GM18907 (cell line): ENCODE measurements at regions not wholly inside any gene's neighbourhood (a gene's known extent, or its start where the extent isn't known, plus 50 kb on each side); places are given as distances from the start of the nearest gene placed in this dataset.
"Not testable (repeated sequence)": the region's sequence is repeated elsewhere in the genome, so short reads cannot be mapped to it uniquely, and the experiment has no call there.

Experiments
- ATAC-seq: cut with Tn5 transposase; IDR thresholded peaks from one replicate; pipeline ENCODE4 v1.9.1; 2021; ENCODE audit warnings: mild to moderate bottlenecking, moderate library complexity; ENCODE audit not compliant: unreplicated experiment

GRCh38 chr16:26959416-26960009, 107.2 kb upstream of the C16orf82 start:
- ATAC-seq, result no peak

GRCh38 chr16:26961459-26961858, 105.3 kb upstream of the C16orf82 start:
- ATAC-seq, result no peak

- no peak for ATAC-seq
Observed at GRCh38 chr16:26963109-26963508, 103.6 kb upstream of the C16orf82 start.

- ATAC-seq, result no peak
Observed at GRCh38 chr16:26969589-26970231, 97.0 kb upstream of the C16orf82 start.

GRCh38 chr16:26970292-26970691, 96.4 kb upstream of the C16orf82 start:
- ATAC-seq, result no peak

- ATAC-seq, result no peak
Observed at GRCh38 chr16:26976873-26977272, 89.9 kb upstream of the C16orf82 start.

- ATAC-seq, result no peak
Observed at GRCh38 chr16:26981266-26981938, 85.3 kb upstream of the C16orf82 start.

- ATAC-seq, result no peak
Observed at GRCh38 chr16:26982422-26982821, 84.3 kb upstream of the C16orf82 start.

GRCh38 chr16:26983426-26983825, 83.3 kb upstream of the C16orf82 start:
- ATAC-seq, result no peak

- ATAC-seq, result no peak
Observed at GRCh38 chr16:26985100-26986065, 81.3 kb upstream of the C16orf82 start.

GRCh38 chr16:26987597-26988010, 79.1 kb upstream of the C16orf82 start:
- no peak for ATAC-seq

- no peak for ATAC-seq
Observed at GRCh38 chr16:26988186-26988585, 78.5 kb upstream of the C16orf82 start.

GRCh38 chr16:26990384-26991120, 76.2 kb upstream of the C16orf82 start:
- ATAC-seq, result not testable (repeated sequence)

- no peak for ATAC-seq
Observed at GRCh38 chr16:26992666-26993349, 73.9 kb upstream of the C16orf82 start.

- ATAC-seq, result no peak
Observed at GRCh38 chr16:26993511-26993910, 73.2 kb upstream of the C16orf82 start.

- ATAC-seq, result no peak
Observed at GRCh38 chr16:26993963-26994362, 72.8 kb upstream of the C16orf82 start.

- ATAC-seq, result no peak
Observed at GRCh38 chr16:26995522-26995921, 71.2 kb upstream of the C16orf82 start.

GRCh38 chr16:27005386-27005785, 61.3 kb upstream of the C16orf82 start:
- no peak for ATAC-seq
